RWPE1 (cell line): ENCODE measurements at regions not wholly inside any gene's neighbourhood (a gene's known extent, or its start where the extent isn't known, plus 50 kb on each side); places are given as distances from the start of the nearest gene placed in this dataset.

Source experiments
- CTCF ChIA-PET: fragments of 350-600 bp; sonication (Branson Sonifier 250); formaldehyde crosslinking; extraction: SDS; loops from one replicate; lab custom pipeline; 2021; lab: Yijun Ruan, JAX
- POLR2A ChIA-PET: fragments of 400-600 bp; formaldehyde crosslinking; extraction: SDS; loops from one replicate; lab custom pipeline; 2020; ENCODE audit warnings: antibody characterized with exemption; ENCODE audit not compliant: low non-redundant PET; lab: Yijun Ruan, JAX
- DNase-seq: peaks from one replicate; pipeline ENCODE4 v3.0.0; 2012; ENCODE audit warnings: low spot score
- H3K27ac ChIP-seq: fragments of 450-650 bp; 2 replicates; pipeline ENCODE4 v1.5.1; 2017
- TF ChIP-seq, protein P1 (sequence below): fragments of 450-650 bp; conservative IDR thresholded peaks from 2 replicates; pipeline ENCODE4 v1.5.1; 2017; ENCODE audit warnings: low read depth, mild to moderate bottlenecking

DNA sequence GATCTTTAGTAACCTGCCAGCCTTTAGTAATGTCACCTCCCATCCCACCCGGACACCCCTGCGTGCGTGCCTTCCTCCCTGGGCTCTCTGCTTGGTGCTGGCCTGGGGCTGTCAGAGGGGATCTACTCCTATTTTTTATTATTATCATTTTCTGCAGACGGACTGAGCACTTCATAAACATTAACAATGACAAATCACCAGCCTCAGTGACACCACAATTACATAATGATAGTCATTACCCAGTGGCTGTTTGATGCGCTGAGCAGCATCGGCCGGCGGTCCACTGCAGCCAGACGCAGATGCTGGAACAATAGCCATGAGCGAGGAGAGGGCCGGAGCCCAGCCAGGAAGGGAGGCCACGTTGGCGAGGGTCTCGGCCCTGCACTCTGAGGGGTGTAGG, 309.3 kb upstream of the AJAP1 start:
- DNase-seq = no peak
- H3K27ac ChIP-seq = no peak overlapping the region
- ChIA-PET POLR2A (no interaction called here), CTCF (no interaction called here)
- TF ChIP-seq, protein P1, sequence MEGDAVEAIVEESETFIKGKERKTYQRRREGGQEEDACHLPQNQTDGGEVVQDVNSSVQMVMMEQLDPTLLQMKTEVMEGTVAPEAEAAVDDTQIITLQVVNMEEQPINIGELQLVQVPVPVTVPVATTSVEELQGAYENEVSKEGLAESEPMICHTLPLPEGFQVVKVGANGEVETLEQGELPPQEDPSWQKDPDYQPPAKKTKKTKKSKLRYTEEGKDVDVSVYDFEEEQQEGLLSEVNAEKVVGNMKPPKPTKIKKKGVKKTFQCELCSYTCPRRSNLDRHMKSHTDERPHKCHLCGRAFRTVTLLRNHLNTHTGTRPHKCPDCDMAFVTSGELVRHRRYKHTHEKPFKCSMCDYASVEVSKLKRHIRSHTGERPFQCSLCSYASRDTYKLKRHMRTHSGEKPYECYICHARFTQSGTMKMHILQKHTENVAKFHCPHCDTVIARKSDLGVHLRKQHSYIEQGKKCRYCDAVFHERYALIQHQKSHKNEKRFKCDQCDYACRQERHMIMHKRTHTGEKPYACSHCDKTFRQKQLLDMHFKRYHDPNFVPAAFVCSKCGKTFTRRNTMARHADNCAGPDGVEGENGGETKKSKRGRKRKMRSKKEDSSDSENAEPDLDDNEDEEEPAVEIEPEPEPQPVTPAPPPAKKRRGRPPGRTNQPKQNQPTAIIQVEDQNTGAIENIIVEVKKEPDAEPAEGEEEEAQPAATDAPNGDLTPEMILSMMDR = no peak

- H3K27ac ChIP-seq = no peak overlapping the region
- DNase-seq = no peak
- ChIA-PET CTCF (no interaction called here), POLR2A (no interaction called here)
- TF ChIP-seq, protein P1 = no peak
Observed at GRCh38 chr1:4346131-4346530, 308.3 kb upstream of the AJAP1 start.

DNA sequence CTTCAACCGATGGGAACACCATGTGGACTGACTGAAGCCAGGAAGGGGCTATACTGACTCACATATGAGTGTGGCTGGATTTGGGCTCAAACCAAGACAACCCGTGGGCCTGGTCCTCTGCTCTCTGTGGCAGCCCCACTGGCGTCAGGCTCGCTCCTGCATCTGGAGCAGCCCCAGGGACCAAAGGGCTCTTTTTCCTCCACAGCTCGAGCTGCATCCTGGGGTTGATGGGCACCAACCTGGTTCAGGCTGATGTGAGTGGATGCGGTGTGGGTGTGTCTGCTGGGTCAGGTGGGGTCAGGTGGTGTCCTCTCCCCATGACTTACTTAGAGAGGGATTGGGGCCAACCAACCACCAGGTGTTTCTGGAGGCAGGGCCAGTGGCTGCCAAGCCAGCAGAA, 303.0 kb upstream of the AJAP1 start:
- no peak overlapping the region for H3K27ac ChIP-seq
- ChIA-PET POLR2A (no interaction called here), CTCF (no interaction called here)
- TF ChIP-seq, protein P1 = no peak
- no peak for DNase-seq

- no peak for DNase-seq
- TF ChIP-seq, protein P1 = no peak
- H3K27ac ChIP-seq = no peak overlapping the region
- CTCF ChIA-PET = no interaction called here
- POLR2A ChIA-PET = no interaction called here
Observed at GRCh38 chr1:4353090-4353856, 301.1 kb upstream of the AJAP1 start.

DNA sequence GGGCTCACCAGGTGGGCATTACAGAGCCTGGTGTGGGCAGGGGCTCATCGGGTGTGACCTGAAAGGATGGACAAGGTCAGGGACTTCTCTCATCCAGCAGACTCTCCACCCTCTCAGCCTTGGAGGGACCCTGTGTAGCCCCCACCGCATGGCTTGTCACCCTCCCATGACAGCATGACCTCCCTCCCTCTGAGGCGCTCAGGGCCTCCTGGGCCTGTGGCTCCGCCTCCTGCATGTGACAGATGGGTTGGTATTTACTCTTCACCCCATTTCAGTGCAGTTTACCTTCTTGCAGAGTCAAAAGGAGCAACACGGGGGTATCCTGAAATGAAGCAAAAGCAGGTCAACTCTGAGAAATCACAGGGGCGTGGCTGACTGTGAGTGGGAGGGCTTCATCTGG, 298.6 kb upstream of the AJAP1 start:
- ChIA-PET POLR2A (no interaction called here), CTCF (no interaction called here)
- TF ChIP-seq, protein P1 = no peak
- no peak for DNase-seq
- H3K27ac ChIP-seq = no peak overlapping the region

- no peak overlapping the region for H3K27ac ChIP-seq
- ChIA-PET CTCF (no interaction called here), POLR2A (no interaction called here)
- no peak for DNase-seq
- TF ChIP-seq, protein P1 = no peak
Observed at GRCh38 chr1:4362314-4363044, 291.9 kb upstream of the AJAP1 start.
